Neural progenitor cell (in vitro differentiated cells): ENCODE measurements at regions not wholly inside any gene's neighbourhood (a gene's known extent, or its start where the extent isn't known, plus 50 kb on each side); places are given as distances from the start of the nearest gene placed in this dataset.
A peak's percentile ranks its signal among the peaks of the same experiment; 100 is the strongest.
"Not testable (repeated sequence)": the region's sequence is repeated elsewhere in the genome, so short reads cannot be mapped to it uniquely, and the experiment has no call there.

ENCODE experiments used
- DNase-seq: peaks from one replicate; pipeline ENCODE4 v3.0.0-alpha.2; 2016; ENCODE audit warnings: low spot score
- H2AFZ ChIP-seq: fragments of 200-600 bp; sonication (generic); replicated peaks from 2 replicates; pipeline ENCODE4 v1.6.1; 2016; ENCODE audit warnings: antibody characterized with exemption
- H3F3A ChIP-seq: fragments of 200-600 bp; sonication (generic); 2 replicates; pipeline ENCODE4 v1.6.1; 2016; ENCODE audit warnings: antibody characterized with exemption, low read depth
- H3K27ac ChIP-seq: fragments of 200-600 bp; sonication (generic); 2 replicates; pipeline ENCODE4 v1.5.1; 2016; ENCODE audit warnings: mild to moderate bottlenecking
- H3K27me3 ChIP-seq: fragments of 200-600 bp; sonication (generic); 2 replicates; pipeline ENCODE4 v1.6.1; 2016; ENCODE audit warnings: mild to moderate bottlenecking, moderate library complexity
- H3K36me3 ChIP-seq: fragments of 200-600 bp; sonication (generic); 2 replicates; pipeline ENCODE4 v1.5.1; 2016
- H3K4me1 ChIP-seq: fragments of 200-600 bp; sonication (generic); 2 replicates; pipeline ENCODE4 v1.6.1; 2016; ENCODE audit warnings: mixed run types
- H3K4me2 ChIP-seq: fragments of 200-600 bp; sonication (generic); 2 replicates; pipeline ENCODE4 v1.6.1; 2016
- H3K4me3 ChIP-seq: fragments of 200-600 bp; sonication (generic); 2 replicates; pipeline ENCODE4 v1.5.1; 2016
- H3K79me2 ChIP-seq: fragments of 200-600 bp; sonication (generic); 2 replicates; pipeline ENCODE4 v1.6.1; 2016; ENCODE audit warnings: low read depth
- H3K9ac ChIP-seq: fragments of 200-600 bp; sonication (generic); 2 replicates; pipeline ENCODE4 v1.6.1; 2016
- H3K9me3 ChIP-seq: fragments of 200-600 bp; sonication (generic); 2 replicates; pipeline ENCODE4 v1.5.1; 2016; ENCODE audit warnings: low read depth
- H4K20me1 ChIP-seq: fragments of 200-600 bp; sonication (generic); 2 replicates; pipeline ENCODE4 v1.6.1; 2016; ENCODE audit warnings: low read depth
- H3K27ac Mint-ChIP-seq: 3 replicates; pipeline ENCODE4 v1.8.0; 2021; ENCODE audit warnings: mixed read lengths
- H3K27me3 Mint-ChIP-seq: 2 replicates; pipeline ENCODE4 v1.8.0; 2022; ENCODE audit warnings: low read depth, mild to moderate bottlenecking, inconsistent platforms, moderate library complexity, mixed read lengths; ENCODE audit not compliant: insufficient read depth
- H3K36me3 Mint-ChIP-seq: 3 replicates; pipeline ENCODE4 v1.8.0; 2021; ENCODE audit warnings: mixed read lengths
- H3K4me1 Mint-ChIP-seq: 3 replicates; pipeline ENCODE4 v1.8.0; 2021; ENCODE audit warnings: mixed read lengths
- H3K4me3 Mint-ChIP-seq: 3 replicates; pipeline ENCODE4 v1.8.0; 2021; ENCODE audit warnings: mild to moderate bottlenecking, moderate library complexity, mixed read lengths
- H3K9me3 Mint-ChIP-seq: 3 replicates; pipeline ENCODE4 v1.8.0; 2020; ENCODE audit warnings: mixed read lengths
- CTCF ChIP-seq: fragments of 200-600 bp; sonication (generic); IDR thresholded peaks from 2 replicates; pipeline ENCODE4 v1.5.1; 2017; ENCODE audit warnings: antibody characterized with exemption, mild to moderate bottlenecking
- EZH2 ChIP-seq: fragments of 200-600 bp; sonication (generic); IDR thresholded peaks from 2 replicates; pipeline ENCODE4 v1.6.1; 2017; ENCODE audit warnings: antibody characterized with exemption, mild to moderate bottlenecking, moderate library complexity
- EZH2phosphoT487 ChIP-seq: fragments of 200-600 bp; sonication (generic); IDR thresholded peaks from 2 replicates; pipeline ENCODE4 v1.6.1; 2017; ENCODE audit warnings: antibody characterized with exemption

- H3K36me3 ChIP-seq, H3K27me3 Mint-ChIP-seq, H3K9me3 ChIP-seq, H3K79me2 ChIP-seq, H3K27me3 ChIP-seq, H3K4me2 ChIP-seq, H3K27ac Mint-ChIP-seq, H3K9ac ChIP-seq, DNase-seq, H3K9me3 Mint-ChIP-seq, H2AFZ ChIP-seq, H3K27ac ChIP-seq, H3K4me3 ChIP-seq, H3K36me3 Mint-ChIP-seq, H4K20me1 ChIP-seq: not testable (repeated sequence)
- Histone ChIP-seq H3F3A (peaks cover 28% of the 10 kb centered on the region), H3K4me1 (peaks cover 26% of the 10 kb centered on the region)
- Mint-ChIP-seq H3K4me3 (peak overlapping the region; percentile 81), H3K4me1 (peaks cover 39% of the 10 kb centered on the region)
These were observed 61.3 kb downstream of the AIPL1 start for GRCh38 chr17:6373599-6373998.

GRCh38 chr17:6366221-6366666 lies 68.7 kb downstream of the AIPL1 start:
- Histone ChIP-seq H3F3A (peaks cover 6% of the 10 kb centered on the region), H3K9me3 (no peaks in the 10 kb centered on the region), H3K79me2 (no peaks in the 10 kb centered on the region), H4K20me1 (no peaks in the 10 kb centered on the region), H3K36me3 (no peaks in the 10 kb centered on the region), H3K27ac (no peak overlapping the region), H3K4me3 (no peak overlapping the region), H3K4me1 (peaks cover 13% of the 10 kb centered on the region), H3K9ac (no peak overlapping the region), H3K4me2 (no peak overlapping the region), H3K27me3 (no peaks in the 10 kb centered on the region), H2AFZ (peak overlapping the region; percentile 61)
- Mint-ChIP-seq H3K4me3 (no peak overlapping the region), H3K9me3 (no peaks in the 10 kb centered on the region), H3K27me3 (peaks cover 3% of the 10 kb centered on the region), H3K4me1 (peaks cover 27% of the 10 kb centered on the region), H3K36me3 (peaks cover 5% of the 10 kb centered on the region), H3K27ac (no peak overlapping the region)
- DNase-seq: no peak
- no peak for TF ChIP-seq CTCF

GRCh38 chr17:6365200-6365943 lies 69.5 kb downstream of the AIPL1 start:
- peaks cover 13% of the 10 kb centered on the region for H3K4me1 ChIP-seq
- no peak overlapping the region for H3K27ac Mint-ChIP-seq
- no peak for DNase-seq
- no peaks in the 10 kb centered on the region for H3K9me3 ChIP-seq
- peaks cover 6% of the 10 kb centered on the region for H3F3A ChIP-seq
- H2AFZ ChIP-seq: peak overlapping the region; percentile 35
- no peaks in the 10 kb centered on the region for H3K79me2 ChIP-seq
- no peak overlapping the region for H3K27ac ChIP-seq
- H3K27me3 Mint-ChIP-seq: peaks cover 3% of the 10 kb centered on the region
- no peak overlapping the region for H3K4me2 ChIP-seq
- no peaks in the 10 kb centered on the region for H3K27me3 ChIP-seq
- H3K4me1 Mint-ChIP-seq: peaks cover 27% of the 10 kb centered on the region
- H3K9me3 Mint-ChIP-seq: no peaks in the 10 kb centered on the region
- no peak overlapping the region for H3K4me3 ChIP-seq
- peaks cover 2% of the 10 kb centered on the region for H3K36me3 Mint-ChIP-seq
- H4K20me1 ChIP-seq: no peaks in the 10 kb centered on the region
- no peak overlapping the region for H3K4me3 Mint-ChIP-seq
- TF ChIP-seq EZH2 (no peak), CTCF (no peak), EZH2phosphoT487 (no peak)
- no peak overlapping the region for H3K9ac ChIP-seq
- H3K36me3 ChIP-seq: no peaks in the 10 kb centered on the region

GRCh38 chr17:6361733-6362132 lies 73.2 kb downstream of the AIPL1 start:
- Histone ChIP-seq H3F3A (peaks cover 6% of the 10 kb centered on the region), H3K79me2 (no peaks in the 10 kb centered on the region), H3K36me3 (no peaks in the 10 kb centered on the region), H3K27ac (no peak overlapping the region), H3K4me1 (peaks cover 10% of the 10 kb centered on the region), H3K4me2 (no peak overlapping the region), H4K20me1 (no peaks in the 10 kb centered on the region), H3K9me3 (no peaks in the 10 kb centered on the region), H3K4me3 (no peak overlapping the region), H2AFZ (no peak overlapping the region), H3K27me3 (no peaks in the 10 kb centered on the region), H3K9ac (no peak overlapping the region)
- H3K4me3 Mint-ChIP-seq: no peak overlapping the region
- no peaks in the 10 kb centered on the region for H3K9me3 Mint-ChIP-seq
- DNase-seq: peak; percentile 40
- H3K36me3 Mint-ChIP-seq: peaks cover 4% of the 10 kb centered on the region
- H3K27me3 Mint-ChIP-seq: peaks cover 5% of the 10 kb centered on the region
- TF ChIP-seq CTCF (no peak), EZH2 (no peak), EZH2phosphoT487 (no peak)
- H3K4me1 Mint-ChIP-seq: peaks cover 25% of the 10 kb centered on the region
- H3K27ac Mint-ChIP-seq: no peak overlapping the region
